Heart left ventricle (tissue), 16 donors: ENCODE measurements at regions not wholly inside any gene's neighbourhood (a gene's known extent, or its start where the extent isn't known, plus 50 kb on each side); places are given as distances from the start of the nearest gene placed in this dataset.

Source experiments
- ATAC-seq, 4 donors: fragments of 200-7000 bp; cut with Tn5 transposase; one replicate each; pipeline ENCODE4 v1.9.1; 2020 to 2022; ENCODE audit warnings: moderate library complexity in 4 of 4, mild to moderate bottlenecking in 3 of 4, moderate number of reproducible peaks in 1 of 4
- DNase-seq, 5 donors: peaks; one replicate each; pipeline ENCODE4 v3.0.0-alpha.2; 2020
- H3K27ac ChIP-seq, 12 donors: fragments of 200-600 bp; sonication (generic) in 4 of 12; one replicate each; pipeline versions ENCODE4 v1.5.0 to v1.8.0; 2016 to 2022; ENCODE audit warnings: mild to moderate bottlenecking in 2 of 12
- H3K27me3 ChIP-seq, 9 donors: fragments of 200-600 bp; sonication (generic) in 2 of 9; one replicate each; pipeline versions ENCODE4 v1.5.1 to v1.8.0; 2016 to 2022; ENCODE audit warnings: mild to moderate bottlenecking in 3 of 9
- H3K36me3 ChIP-seq, 9 donors: fragments of 200-600 bp; sonication (generic) in 2 of 9; one replicate each; pipeline versions ENCODE4 v1.5.0 to v1.8.0; 2018 to 2022; ENCODE audit warnings: mild to moderate bottlenecking in 2 of 9
- H3K4me1 ChIP-seq, 12 donors: fragments of 200-600 bp; sonication (generic) in 4 of 12; one replicate each; pipeline versions ENCODE4 v1.5.0 to v1.8.0; 2016 to 2022; ENCODE audit warnings: mild to moderate bottlenecking in 3 of 12
- H3K4me3 ChIP-seq, 12 donors: fragments of 200-600 bp; sonication (generic) in 4 of 12; one replicate each; pipeline versions ENCODE4 v1.5.0 to v1.8.0; 2017 to 2022; ENCODE audit warnings: mild to moderate bottlenecking in 9 of 12, moderate library complexity in 4 of 12
- H3K9me3 ChIP-seq, 12 donors: fragments of 200-600 bp; sonication (generic) in 4 of 12; one replicate each; pipeline versions ENCODE4 v1.5.0 to v1.8.0; 2016 to 2022; ENCODE audit warnings: mild to moderate bottlenecking in 1 of 12
- POLR2A ChIP-seq, 2 donors: fragments of 450-650 bp; IDR thresholded peaks; one replicate each; pipeline ENCODE4 v1.6.1; 2017; ENCODE audit warnings: antibody characterized with exemption in 2 of 2, mild to moderate bottlenecking in 2 of 2, moderate library complexity in 2 of 2
- WGBS, 4 donors: extraction: QIAGEN DNeasy Blood & Tissue Kit in 2 of 4; methylation state at CpG; one replicate each; pipeline versions ENCODE4 v1.1.5 to v1.1.7; 2013 to 2018; 5-methylcytosine and 5-hydroxymethylcytosine counted together
- intact Hi-C, 10 donors: fragments of 100-400 bp; cut with DNase I; formaldehyde crosslinking; loops; one replicate each; pipeline versions ENCODE4 v1.11.1 to v1.14.2; 2022
- TF ChIP-seq, protein P1 (sequence below), 12 donors: fragments of 200-600 bp; sonication (generic) in 4 of 12; IDR thresholded peaks; one replicate each; pipeline versions ENCODE4 v1.5.0 to v1.8.0; 2018 to 2022; ENCODE audit warnings: antibody characterized with exemption in 12 of 12, mild to moderate bottlenecking in 5 of 12
- donor health status: ischemic (EF 13 %, LVEDD 7.1; RV severe dilation, severe dysfunction).
- donor health status: healthy with polysubstance abuse.
- donor health status: DM: no; HTN: yes; CAD: no.
- donor health status: DM: no; HTN: no; CAD: no.
- donor health status: ischemic (EF 25% LVEDD 6.9; RV normal size, moderate dysfunction).
- donor health status: ischemic (EF 25% LVEDD 5.7; RV mildly dilated, moderate dysfunction).
- donor health status: healthy.
- donor health status: DM: yes; HTN: yes; CAD: no.
- donor health status: ischemic (EF 35%, LVEDD 5.7; RV mildly dilated, moderate dysfunction).
- donor health status: nonischemic (EF 11% LVEDD 7.7; RV severe dilation, severe dysfunction).
- donor health status: DM: yes; HTN: yes; CAD: no.
- donor health status: PGD.
- donor health status: ischemic (EF 29% LVEDD 5.4; RV normal size, mild dysfunction).
- donor health status: nonischemic (EF 23%, LVEDD 6.1; RV moderate dilation, normal function).

DNA sequence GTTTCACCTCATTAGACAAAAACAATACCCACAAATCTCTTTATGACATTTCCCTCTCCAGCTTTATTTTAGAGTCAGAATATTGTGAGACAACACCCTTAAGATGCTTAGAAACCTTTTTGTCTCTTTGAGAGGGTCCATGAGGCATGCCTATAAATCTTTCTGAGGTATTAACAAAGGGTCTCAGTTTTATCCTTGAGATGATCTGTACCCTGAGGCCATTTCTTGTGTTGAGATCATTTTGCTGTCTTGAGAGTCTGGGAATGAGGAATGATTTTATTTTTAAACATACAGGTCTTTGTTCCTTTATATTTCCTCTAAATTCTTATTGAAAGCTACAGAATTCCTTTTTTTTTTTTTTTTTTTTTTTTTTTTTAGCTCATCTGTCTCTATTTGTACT is 179.7 kb upstream of the HS3ST4 start:
- intact Hi-C loops: no loop called here
- H3K4me3 ChIP-seq: no peak overlapping the region

DNA sequence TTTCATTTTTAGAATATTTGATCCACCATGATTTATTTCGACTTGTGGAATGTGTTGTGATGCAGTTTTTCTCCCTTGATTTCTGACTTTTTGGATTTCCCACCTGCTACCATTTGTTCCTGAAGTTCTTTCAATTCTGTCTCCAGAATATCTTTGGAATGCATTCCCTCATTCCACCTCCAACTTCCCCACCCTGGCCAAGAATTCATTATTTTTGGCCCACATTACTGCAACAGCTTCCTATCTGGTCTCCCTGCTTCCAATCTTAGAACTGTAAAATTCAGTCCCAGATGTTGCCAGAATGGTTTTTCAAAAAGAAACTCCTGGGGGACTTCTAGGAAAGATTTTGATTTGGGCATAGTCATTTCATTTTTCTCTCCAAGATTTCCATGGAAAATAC is 182.3 kb upstream of the HS3ST4 start:
- ATAC-seq (no peak), DNase-seq (no peak)
- Histone ChIP-seq H3K9me3 (no peaks in the 10 kb centered on the region), H3K27ac (no peak overlapping the region), H3K27me3 (no peaks in the 10 kb centered on the region), H3K36me3 (no peaks in the 10 kb centered on the region), H3K4me3 (no peak overlapping the region), H3K4me1 (no peaks in the 10 kb centered on the region)
- TF ChIP-seq POLR2A (IDR thresholded peaks at IDR 0.05): no peak
- TF ChIP-seq, protein P1, sequence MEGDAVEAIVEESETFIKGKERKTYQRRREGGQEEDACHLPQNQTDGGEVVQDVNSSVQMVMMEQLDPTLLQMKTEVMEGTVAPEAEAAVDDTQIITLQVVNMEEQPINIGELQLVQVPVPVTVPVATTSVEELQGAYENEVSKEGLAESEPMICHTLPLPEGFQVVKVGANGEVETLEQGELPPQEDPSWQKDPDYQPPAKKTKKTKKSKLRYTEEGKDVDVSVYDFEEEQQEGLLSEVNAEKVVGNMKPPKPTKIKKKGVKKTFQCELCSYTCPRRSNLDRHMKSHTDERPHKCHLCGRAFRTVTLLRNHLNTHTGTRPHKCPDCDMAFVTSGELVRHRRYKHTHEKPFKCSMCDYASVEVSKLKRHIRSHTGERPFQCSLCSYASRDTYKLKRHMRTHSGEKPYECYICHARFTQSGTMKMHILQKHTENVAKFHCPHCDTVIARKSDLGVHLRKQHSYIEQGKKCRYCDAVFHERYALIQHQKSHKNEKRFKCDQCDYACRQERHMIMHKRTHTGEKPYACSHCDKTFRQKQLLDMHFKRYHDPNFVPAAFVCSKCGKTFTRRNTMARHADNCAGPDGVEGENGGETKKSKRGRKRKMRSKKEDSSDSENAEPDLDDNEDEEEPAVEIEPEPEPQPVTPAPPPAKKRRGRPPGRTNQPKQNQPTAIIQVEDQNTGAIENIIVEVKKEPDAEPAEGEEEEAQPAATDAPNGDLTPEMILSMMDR (IDR thresholded peaks at IDR 0.05): no peak
- intact Hi-C loops: no loop called here
- WGBS, 4 donors: 27 to 57% (median 47%) methylated on average over 1 of the region's 1 CpG

More for the DNA sequence above, 179.7 kb upstream of the HS3ST4 start:
- no peak overlapping the region for H3K27ac ChIP-seq
- no peaks in the 10 kb centered on the region for H3K4me1 ChIP-seq
- no peak for ATAC-seq
- no peaks in the 10 kb centered on the region for H3K36me3 ChIP-seq
- TF ChIP-seq POLR2A (IDR thresholded peaks at IDR 0.05): no peak
- TF ChIP-seq, protein P1 (IDR thresholded peaks at IDR 0.05): no peak
- no peaks in the 10 kb centered on the region for H3K27me3 ChIP-seq
- no peak for DNase-seq
- peaks cover 0 to 2% (median 0%) of the 10 kb centered on the region in 12 donors for H3K9me3 ChIP-seq

DNA sequence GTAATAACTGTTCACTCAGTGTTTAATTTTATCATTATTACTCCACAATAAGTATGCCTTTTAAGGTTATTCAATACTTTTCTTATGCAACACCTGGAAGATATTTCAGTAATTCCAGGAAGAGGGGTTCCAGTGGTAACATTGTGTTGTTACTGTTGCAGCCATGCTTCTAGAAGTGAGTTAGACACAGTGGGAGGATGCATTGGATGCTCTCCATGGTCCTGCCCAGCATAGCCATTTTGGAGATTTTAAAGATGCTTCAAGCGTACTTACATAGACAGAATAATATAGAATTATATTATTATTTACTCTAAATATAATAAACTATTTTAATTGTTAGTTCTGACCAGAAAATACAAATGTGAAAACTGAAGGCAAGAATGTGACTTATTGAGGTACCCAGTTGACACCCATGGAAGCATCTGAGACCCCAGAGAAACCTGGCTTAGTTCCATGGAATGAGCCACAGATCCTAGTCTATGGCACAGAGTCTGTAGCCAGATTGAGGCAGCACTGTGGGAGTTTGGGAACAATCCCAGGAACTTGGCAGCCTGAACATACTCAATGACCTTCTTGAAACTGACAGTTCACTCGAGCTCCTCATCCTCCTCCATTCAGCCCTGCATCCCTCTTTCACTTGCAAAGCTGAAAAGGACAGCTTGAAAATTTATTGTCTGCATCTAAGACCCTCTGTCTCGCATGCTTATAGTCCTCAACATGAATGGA is 190.1 kb upstream of the HS3ST4 start:
- no peak for DNase-seq
- H3K27me3 ChIP-seq: no peaks in the 10 kb centered on the region
- WGBS, 4 donors: 53 to 62% (median 58%) methylated on average over 3 of the region's 3 CpGs

DNA sequence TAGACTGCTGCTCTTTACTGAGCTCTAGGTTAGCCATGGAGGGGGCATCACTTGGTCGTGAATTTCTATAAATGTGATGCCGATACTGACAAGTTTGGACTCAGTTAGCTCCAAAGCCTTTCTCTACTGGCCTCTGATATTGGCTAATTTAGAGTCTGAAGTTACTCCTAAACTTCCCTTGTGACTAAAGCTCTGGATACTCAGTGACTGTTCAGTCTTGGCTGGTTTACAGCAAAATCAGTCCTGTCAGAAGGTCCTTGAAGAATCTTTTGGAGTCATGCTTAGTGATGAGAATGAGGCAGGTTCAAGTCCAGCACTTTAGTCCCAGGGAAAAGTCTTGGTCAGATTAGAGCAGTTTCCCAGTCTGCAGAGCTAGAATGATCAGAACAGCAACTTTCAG is 197.5 kb upstream of the HS3ST4 start:
- no peak for TF ChIP-seq POLR2A (IDR thresholded peaks at IDR 0.05)
- no peak for ATAC-seq
- Histone ChIP-seq H3K9me3 (peaks cover 0 to 10% (median 0%) of the 10 kb centered on the region in 12 donors), H3K36me3 (no peaks in the 10 kb centered on the region), H3K4me3 (no peak overlapping the region), H3K27me3 (no peaks in the 10 kb centered on the region), H3K27ac (no peak overlapping the region), H3K4me1 (no peaks in the 10 kb centered on the region)
- DNase-seq: no peak
- intact Hi-C loops: no loop called here
- 57 to 76% (median 74%) methylated on average over 2 of the region's 2 CpGs for WGBS, 4 donors

More for the DNA sequence above, 190.1 kb upstream of the HS3ST4 start:
- no peaks in the 10 kb centered on the region for H3K36me3 ChIP-seq
- no peaks in the 10 kb centered on the region for H3K4me1 ChIP-seq
- no peak for ATAC-seq
- TF ChIP-seq, protein P1 (IDR thresholded peaks at IDR 0.05): no peak
- TF ChIP-seq POLR2A (IDR thresholded peaks at IDR 0.05): no peak
- H3K4me3 ChIP-seq: no peak overlapping the region
- intact Hi-C loops: no loop called here
- H3K27ac ChIP-seq: no peak overlapping the region
- H3K9me3 ChIP-seq: no peaks in the 10 kb centered on the region
